ENCODE measurements at regions not wholly inside any gene's neighbourhood (a gene's known extent, or its start where the extent isn't known, plus 50 kb on each side); places are given as distances from the start of the nearest gene placed in this dataset.

GRCh38 chr16:85180047-85180826 is 68.0 kb upstream of the CIBAR2 start:
- no peaks in the 10 kb centered on the region for H3K9me3 ChIP-seq
- H3K4me3 ChIP-seq (replicated peaks in 1 of 3): no peak overlapping the region
- intact Hi-C loops (cut with DNase I): no loop called here
- peaks cover 0 to 14% of the 10 kb centered on the region in 2 donors for H3K4me1 ChIP-seq
- DNase-seq: no peak
- WGBS, 2 donors: 91 to 93% methylated on average over 19 to 20 of the region's 23 CpGs
- H3K36me3 ChIP-seq: no peaks in the 10 kb centered on the region
- no peaks in the 10 kb centered on the region for H3K27me3 ChIP-seq
- TF ChIP-seq POLR2A (IDR thresholded peaks at IDR 0.05): no peak
- no peak for TF ChIP-seq CTCF (IDR thresholded peaks at IDR 0.05)
- no peak overlapping the region for H3K27ac ChIP-seq

- intact Hi-C loops (cut with DNase I): no loop called here
- no peak overlapping the region for H3K27ac ChIP-seq
- peaks cover 0 to 10% of the 10 kb centered on the region in 2 donors for H3K4me1 ChIP-seq
- DNase-seq: no peak
- no peaks in the 10 kb centered on the region for H3K27me3 ChIP-seq
- no peak overlapping the region for H3K4me3 ChIP-seq (replicated peaks in 1 of 3)
- H3K36me3 ChIP-seq: no peaks in the 10 kb centered on the region
- WGBS, 2 donors: 90 to 92% methylated on average over 28 to 30 of the region's 30 CpGs
- no peaks in the 10 kb centered on the region for H3K9me3 ChIP-seq
- TF ChIP-seq CTCF (IDR thresholded peaks at IDR 0.05): no peak
- no peak for TF ChIP-seq POLR2A (IDR thresholded peaks at IDR 0.05)
Measured at GRCh38 chr16:85180827-85181738, 68.8 kb upstream of the CIBAR2 start.

- no peak for DNase-seq
- intact Hi-C loops (cut with DNase I): no loop called here
- 96 to 97% methylated on average over 4 to 5 of the region's 18 CpGs for WGBS, 2 donors
- Histone ChIP-seq H3K27me3 (no peaks in the 10 kb centered on the region), H3K9me3 (no peaks in the 10 kb centered on the region), H3K27ac (no peak overlapping the region), H3K4me3 (replicated peaks in 1 of 3) (no peak overlapping the region), H3K36me3 (no peaks in the 10 kb centered on the region), H3K4me1 (peaks cover 0 to 5% of the 10 kb centered on the region in 2 donors)
- TF ChIP-seq POLR2A (IDR thresholded peaks at IDR 0.05) (no peak), CTCF (IDR thresholded peaks at IDR 0.05) (no peak)
Measured at GRCh38 chr16:85181739-85182129, 69.5 kb upstream of the CIBAR2 start.

GRCh38 chr16:85182286-85182685 is 70.0 kb upstream of the CIBAR2 start:
- TF ChIP-seq CTCF (IDR thresholded peaks at IDR 0.05): no peak
- no peak for TF ChIP-seq POLR2A (IDR thresholded peaks at IDR 0.05)
- intact Hi-C loops (cut with DNase I): no loop called here
- Histone ChIP-seq H3K4me3 (replicated peaks in 1 of 3) (no peak overlapping the region), H3K36me3 (no peaks in the 10 kb centered on the region), H3K27me3 (no peaks in the 10 kb centered on the region), H3K9me3 (no peaks in the 10 kb centered on the region), H3K27ac (no peak overlapping the region), H3K4me1 (peaks cover 3 to 6% of the 10 kb centered on the region in 2 donors)
- 85 to 94% methylated on average over 8 to 11 of the region's 11 CpGs for WGBS, 2 donors
- DNase-seq: no peak

GRCh38 chr16:85182774-85183173 is 70.5 kb upstream of the CIBAR2 start:
- WGBS, 2 donors: 92 to 97% methylated on average over 13 of the region's 13 CpGs
- TF ChIP-seq CTCF (IDR thresholded peaks at IDR 0.05): no peak
- TF ChIP-seq POLR2A (IDR thresholded peaks at IDR 0.05): no peak
- no peak overlapping the region for H3K27ac ChIP-seq
- no peaks in the 10 kb centered on the region for H3K27me3 ChIP-seq
- H3K4me1 ChIP-seq: peaks cover 4 to 9% of the 10 kb centered on the region in 2 donors
- no peak for DNase-seq
- no peak overlapping the region for H3K4me3 ChIP-seq (replicated peaks in 1 of 3)
- no peaks in the 10 kb centered on the region for H3K36me3 ChIP-seq
- intact Hi-C loops (cut with DNase I): no loop called here
- no peaks in the 10 kb centered on the region for H3K9me3 ChIP-seq

All from thyroid gland (tissue), 4 donors.